GM12878 (cell line): ENCODE measurements at regions not wholly inside any gene's neighbourhood (a gene's known extent, or its start where the extent isn't known, plus 50 kb on each side); places are given as distances from the start of the nearest gene placed in this dataset.

Source experiments
- CBFB ChIP-seq: IDR thresholded peaks from 2 replicates; pipeline ENCODE4 v1.6.1; 2016; ENCODE audit warnings: antibody characterized with exemption, low read depth
- CTCF ChIP-seq, 3 experiments: IDR thresholded peaks in 2 of 3; conservative IDR thresholded peaks in 1 of 3; 2 replicates each; pipeline ENCODE4 v1.5.1; 2011; ENCODE audit warnings: low read depth in 3 of 3, low read length in 3 of 3, mild to moderate bottlenecking in 3 of 3, control low read depth in 2 of 3, moderate library complexity in 2 of 3, inconsistent platforms in 1 of 3, mixed read lengths in 1 of 3; ENCODE audit not compliant: control insufficient read depth in 2 of 3, insufficient read depth in 1 of 3; ENCODE audit errors: extremely low read depth in 1 of 3
- FOXM1 ChIP-seq: IDR thresholded peaks from 2 replicates; pipeline ENCODE4 v1.6.1; 2012; ENCODE audit warnings: low read depth, mild to moderate bottlenecking, inconsistent platforms, low read length, moderate library complexity
- POLR2A ChIP-seq: IDR thresholded peaks from 2 replicates; pipeline ENCODE4 v1.6.1; 2011; ENCODE audit warnings: low read depth, mild to moderate bottlenecking, low read length
- POLR2AphosphoS2 ChIP-seq: IDR thresholded peaks from 2 replicates; pipeline ENCODE4 v1.6.1; 2011; ENCODE audit warnings: low read depth, mild to moderate bottlenecking, low read length, improper control_type of control experiment, moderate library complexity
- POLR2AphosphoS5 ChIP-seq: IDR thresholded peaks from 2 replicates; pipeline ENCODE4 v1.6.1; 2011; ENCODE audit warnings: mild to moderate bottlenecking, low read length, inconsistent platforms
- PRDM15 ChIP-seq: fragments of 450-650 bp; formaldehyde crosslinking; IDR thresholded peaks from 2 replicates; pipeline ENCODE4 v1.4.0; 2020; ENCODE audit warnings: mild to moderate bottlenecking, moderate library complexity
- TAF1 ChIP-seq: IDR thresholded peaks from 2 replicates; pipeline ENCODE4 v1.6.1; 2011; ENCODE audit warnings: mild to moderate bottlenecking, low read depth, low read length, borderline replicate concordance
- ZNF24 ChIP-seq: fragments of 450-650 bp; IDR thresholded peaks from 2 replicates; pipeline ENCODE4 v1.6.1; 2017; ENCODE audit warnings: antibody characterized with exemption, mild to moderate bottlenecking

DNA sequence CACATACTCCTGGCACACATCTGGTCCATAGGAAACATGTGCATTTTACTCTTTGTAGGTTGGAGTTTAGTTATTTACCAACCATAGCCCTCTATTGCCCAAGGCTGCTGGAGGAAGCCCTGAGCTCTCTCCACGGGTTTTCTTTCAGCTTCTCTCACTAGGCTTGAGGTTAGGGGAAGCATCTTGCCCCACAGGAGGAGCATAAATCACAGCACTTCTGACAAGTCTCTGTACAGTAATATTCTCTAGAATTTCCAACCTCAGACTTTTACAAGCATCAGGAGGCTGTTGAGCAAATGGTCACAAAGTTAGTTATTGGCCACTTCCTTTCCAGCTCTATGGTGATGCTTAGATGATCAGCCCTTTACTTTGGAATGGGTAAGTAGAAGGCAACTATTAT, 122.9 kb upstream of the GLI3 start:
- TF ChIP-seq FOXM1: no peak
- TF ChIP-seq TAF1: no peak
- no peak for TF ChIP-seq POLR2AphosphoS5
- TF ChIP-seq CTCF (IDR thresholded peaks at IDR 0.05 in 2 of 3, conservative IDR thresholded peaks at IDR 0.05 in 1 of 3; ENCODE audit: control insufficient read depth in 2 of 3, extremely low read depth in 1 of 3, insufficient read depth in 1 of 3, low read depth in 3 of 3, low read length in 3 of 3): no peak
- no peak for TF ChIP-seq POLR2AphosphoS2
- no peak for TF ChIP-seq POLR2A
- no peak for TF ChIP-seq CBFB
- TF ChIP-seq PRDM15 (CRISPR knock-in tag): no peak
- TF ChIP-seq ZNF24: no peak
